ENCODE measurements at regions not wholly inside any gene's neighbourhood (a gene's known extent, or its start where the extent isn't known, plus 50 kb on each side); places are given as distances from the start of the nearest gene placed in this dataset.

DNA sequence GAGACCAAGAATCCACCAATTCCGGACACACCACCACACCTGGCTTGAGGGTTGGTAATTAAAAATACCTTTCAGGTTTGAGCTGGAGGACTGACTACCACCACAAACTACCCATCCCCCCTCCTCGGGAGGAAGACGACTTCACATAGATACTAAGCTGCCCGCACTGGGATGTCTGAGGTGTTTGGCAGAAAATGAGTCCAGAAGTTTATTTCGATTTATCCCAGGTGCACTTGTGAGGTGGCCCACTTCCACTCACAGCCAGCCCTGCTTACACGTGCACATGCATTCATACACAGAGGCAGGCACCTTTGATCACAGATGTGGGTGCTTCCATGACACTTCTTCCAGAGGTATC, 187.1 kb downstream of the ID4 start:
- DNase-seq (no peak), ATAC-seq (no peak)
- no peak overlapping the region for H3K27ac ChIP-seq
- in situ Hi-C loops (cut with MboI; ENCODE audit: low sequenced_read_pairs in 4 of 4) (no loop called here), intact Hi-C loops (cut with DNase I; ENCODE audit: low total_unique reads) (no loop called here)
- no peaks in the 10 kb centered on the region for H3K9me3 ChIP-seq
- H3K36me3 ChIP-seq, result no peaks in the 10 kb centered on the region
- H3K4me1 ChIP-seq, result peaks cover 0 to 3% of the 10 kb centered on the region in 2 donors
- no peak for TF ChIP-seq POLR2A (IDR thresholded peaks at IDR 0.05)
- TF ChIP-seq, protein P1, sequence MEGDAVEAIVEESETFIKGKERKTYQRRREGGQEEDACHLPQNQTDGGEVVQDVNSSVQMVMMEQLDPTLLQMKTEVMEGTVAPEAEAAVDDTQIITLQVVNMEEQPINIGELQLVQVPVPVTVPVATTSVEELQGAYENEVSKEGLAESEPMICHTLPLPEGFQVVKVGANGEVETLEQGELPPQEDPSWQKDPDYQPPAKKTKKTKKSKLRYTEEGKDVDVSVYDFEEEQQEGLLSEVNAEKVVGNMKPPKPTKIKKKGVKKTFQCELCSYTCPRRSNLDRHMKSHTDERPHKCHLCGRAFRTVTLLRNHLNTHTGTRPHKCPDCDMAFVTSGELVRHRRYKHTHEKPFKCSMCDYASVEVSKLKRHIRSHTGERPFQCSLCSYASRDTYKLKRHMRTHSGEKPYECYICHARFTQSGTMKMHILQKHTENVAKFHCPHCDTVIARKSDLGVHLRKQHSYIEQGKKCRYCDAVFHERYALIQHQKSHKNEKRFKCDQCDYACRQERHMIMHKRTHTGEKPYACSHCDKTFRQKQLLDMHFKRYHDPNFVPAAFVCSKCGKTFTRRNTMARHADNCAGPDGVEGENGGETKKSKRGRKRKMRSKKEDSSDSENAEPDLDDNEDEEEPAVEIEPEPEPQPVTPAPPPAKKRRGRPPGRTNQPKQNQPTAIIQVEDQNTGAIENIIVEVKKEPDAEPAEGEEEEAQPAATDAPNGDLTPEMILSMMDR (IDR thresholded peaks at IDR 0.05 in 4 of 5, conservative IDR thresholded peaks at IDR 0.05 in 1 of 5), result no peak
- no peaks in the 10 kb centered on the region for H3K27me3 ChIP-seq
- no peak overlapping the region for H3K4me3 ChIP-seq

DNA sequence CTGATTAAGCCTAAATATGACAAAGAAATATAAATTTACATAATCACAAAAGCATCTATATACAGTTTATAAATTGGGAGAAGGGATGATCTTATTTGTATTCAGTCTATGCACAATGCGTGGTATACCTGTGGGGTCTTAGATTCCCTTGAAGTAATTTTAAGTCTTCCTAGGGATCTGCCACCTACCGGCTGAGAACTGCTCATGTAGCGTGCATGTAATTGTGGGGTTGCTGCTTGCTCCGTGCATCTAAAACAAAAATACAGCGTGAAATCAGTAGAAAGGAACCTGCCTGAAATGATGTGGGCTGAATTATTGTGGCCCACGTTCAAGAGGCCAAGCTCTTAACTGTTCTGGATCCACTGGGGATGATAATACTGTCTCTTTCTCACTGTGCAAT, 187.3 kb downstream of the MBOAT1 start:
- H3K4me1 ChIP-seq, result peaks cover 3 to 10% of the 10 kb centered on the region in 2 donors
- ATAC-seq, result no peak
- in situ Hi-C loops (cut with MboI; ENCODE audit: low sequenced_read_pairs in 4 of 4), result no loop called here

DNA sequence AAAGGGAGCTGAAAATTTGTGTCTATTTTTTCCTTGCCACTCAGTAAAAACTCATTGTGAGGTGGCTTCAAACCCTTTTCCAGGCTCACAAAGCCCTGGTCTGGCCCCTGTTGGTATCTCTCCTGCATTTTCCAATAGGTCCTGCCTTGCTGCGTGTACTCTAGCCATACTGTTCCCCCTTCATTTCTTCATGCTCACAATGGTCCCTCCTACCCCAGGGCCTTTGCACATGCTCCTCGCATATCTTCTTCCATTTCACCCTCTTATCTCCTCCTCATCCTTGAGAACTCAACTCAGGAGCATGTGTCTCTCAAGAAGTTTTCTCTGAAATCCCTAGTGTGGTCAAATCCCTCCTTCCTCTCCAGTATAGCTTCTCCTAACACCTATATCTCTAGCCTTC, 186.6 kb downstream of the MBOAT1 start:
- TF ChIP-seq, protein P1 (IDR thresholded peaks at IDR 0.05 in 4 of 5, conservative IDR thresholded peaks at IDR 0.05 in 1 of 5), result no peak
- no peak for TF ChIP-seq POLR2A (IDR thresholded peaks at IDR 0.05)
- no peaks in the 10 kb centered on the region for H3K9me3 ChIP-seq

More for the DNA sequence above, 187.3 kb downstream of the MBOAT1 start:
- no peaks in the 10 kb centered on the region for H3K9me3 ChIP-seq
- H3K27ac ChIP-seq, result no peak overlapping the region
- intact Hi-C loops (cut with DNase I; ENCODE audit: low total_unique reads), result no loop called here
- no peak overlapping the region for H3K4me3 ChIP-seq
- no peaks in the 10 kb centered on the region for H3K27me3 ChIP-seq
- H3K36me3 ChIP-seq, result no peaks in the 10 kb centered on the region
- TF ChIP-seq POLR2A (IDR thresholded peaks at IDR 0.05), result no peak
- TF ChIP-seq, protein P1 (IDR thresholded peaks at IDR 0.05 in 4 of 5, conservative IDR thresholded peaks at IDR 0.05 in 1 of 5), result no peak
- no peak for DNase-seq

DNA sequence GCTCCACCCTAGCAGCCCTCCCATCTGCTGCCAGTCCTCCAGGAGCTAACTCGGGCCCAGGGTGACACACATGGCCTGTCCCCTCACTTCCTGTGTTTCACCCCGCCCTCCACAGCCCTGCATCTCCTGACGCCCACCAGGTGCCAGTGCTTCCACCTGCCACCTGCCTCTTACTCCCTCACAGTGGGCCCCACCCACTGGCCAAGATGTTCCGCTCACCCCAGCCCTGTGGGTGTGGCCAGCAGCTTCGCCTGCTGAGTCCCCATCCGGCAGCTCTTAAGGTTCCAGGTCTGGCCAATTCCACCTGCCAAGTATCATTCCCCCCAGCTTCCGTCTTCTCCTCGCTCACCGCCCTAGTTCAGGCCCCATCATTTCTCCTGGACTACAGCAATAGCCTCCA, 184.1 kb downstream of the MBOAT1 start:
- intact Hi-C loops (cut with DNase I; ENCODE audit: low total_unique reads) (no loop called here), in situ Hi-C loops (cut with MboI; ENCODE audit: low sequenced_read_pairs in 4 of 4) (no loop called here)
- Histone ChIP-seq H3K36me3 (no peaks in the 10 kb centered on the region), H3K9me3 (no peaks in the 10 kb centered on the region), H3K4me3 (no peak overlapping the region), H3K27ac (no peak overlapping the region), H3K4me1 (peaks cover 9 to 16% of the 10 kb centered on the region in 2 donors), H3K27me3 (peaks cover 0 to 6% (median 0%) of the 10 kb centered on the region in 3 donors)
- DNase-seq (no peak), ATAC-seq (no peak)
- no peak for TF ChIP-seq POLR2A (IDR thresholded peaks at IDR 0.05)
- TF ChIP-seq, protein P1 (IDR thresholded peaks at IDR 0.05 in 4 of 5, conservative IDR thresholded peaks at IDR 0.05 in 1 of 5), result no peak

More for the DNA sequence above, 186.6 kb downstream of the MBOAT1 start:
- H3K36me3 ChIP-seq, result no peaks in the 10 kb centered on the region
- H3K27ac ChIP-seq, result no peak overlapping the region
- H3K4me3 ChIP-seq, result no peak overlapping the region
- in situ Hi-C loops (cut with MboI; ENCODE audit: low sequenced_read_pairs in 4 of 4), result no loop called here
- H3K4me1 ChIP-seq, result peaks cover 9 to 16% of the 10 kb centered on the region in 2 donors
- DNase-seq, result no peak
- H3K27me3 ChIP-seq, result no peaks in the 10 kb centered on the region
- ATAC-seq, result no peak
- intact Hi-C loops (cut with DNase I; ENCODE audit: low total_unique reads), result no loop called here

DNA sequence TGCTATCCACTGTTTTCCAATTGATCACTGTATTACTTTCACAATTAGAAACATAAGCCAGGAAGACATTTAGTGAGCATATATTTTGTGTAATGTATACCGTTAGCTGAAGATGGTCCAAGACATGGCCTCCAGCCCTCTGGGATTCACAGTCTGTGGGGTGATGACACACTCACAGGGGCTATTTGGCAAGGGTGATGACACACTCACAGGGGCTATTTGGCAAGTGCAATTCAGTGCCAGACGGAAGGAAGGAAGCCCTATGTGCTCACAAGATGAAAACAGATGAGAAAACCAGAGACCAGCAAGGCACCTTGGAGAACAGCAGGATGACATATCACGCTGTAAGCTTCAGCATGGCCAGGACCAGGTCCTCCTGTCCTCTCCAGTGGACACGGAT, 183.7 kb downstream of the MBOAT1 start:
- Histone ChIP-seq H3K4me1 (peaks cover 9 to 16% of the 10 kb centered on the region in 2 donors), H3K27me3 (peaks cover 0 to 6% (median 0%) of the 10 kb centered on the region in 3 donors), H3K27ac (no peak overlapping the region), H3K9me3 (no peaks in the 10 kb centered on the region), H3K4me3 (no peak overlapping the region), H3K36me3 (no peaks in the 10 kb centered on the region)
- TF ChIP-seq POLR2A (IDR thresholded peaks at IDR 0.05), result no peak
- TF ChIP-seq, protein P1 (IDR thresholded peaks at IDR 0.05 in 4 of 5, conservative IDR thresholded peaks at IDR 0.05 in 1 of 5), result no peak
- intact Hi-C loops (cut with DNase I; ENCODE audit: low total_unique reads) (no loop called here), in situ Hi-C loops (cut with MboI; ENCODE audit: low sequenced_read_pairs in 4 of 4) (no loop called here)
- ATAC-seq (no peak), DNase-seq (no peak)
